ENCODE measurements at regions not wholly inside any gene's neighbourhood (a gene's known extent, or its start where the extent isn't known, plus 50 kb on each side); places are given as distances from the start of the nearest gene placed in this dataset.
"Not testable (repeated sequence)": the region's sequence is repeated elsewhere in the genome, so short reads cannot be mapped to it uniquely, and the experiment has no call there.

- not testable (repeated sequence) for TF ChIP-seq CTCF (IDR thresholded peaks at IDR 0.05); REST (IDR thresholded peaks at IDR 0.05; ENCODE audit: insufficient read depth in 1 of 2, low read depth in 2 of 2, low read length in 1 of 2)
Measured at GRCh38 chr17:22551695-22552415, 859.5 kb downstream of the KCNJ18 start.

Data from Panc1 (cell line).